Prostate gland (tissue), 2 donors: ENCODE measurements at regions not wholly inside any gene's neighbourhood (a gene's known extent, or its start where the extent isn't known, plus 50 kb on each side); places are given as distances from the start of the nearest gene placed in this dataset.

Source experiments
- POLR2A ChIP-seq: fragments of 450-650 bp; IDR thresholded peaks from one replicate; pipeline ENCODE4 v1.6.1; 2016; ENCODE audit warnings: antibody characterized with exemption, mild to moderate bottlenecking
- POLR2AphosphoS5 ChIP-seq: sonication (generic); formaldehyde crosslinking; IDR thresholded peaks from one replicate; pipeline ENCODE4 v1.6.1; 2017; ENCODE audit warnings: antibody characterized with exemption
- TF ChIP-seq, protein P1 (sequence below), 4 experiments: fragments of 200-600 bp in 2 of 4; fragments of 450-650 bp in 2 of 4; sonication (generic) in 2 of 4; IDR thresholded peaks; 1 replicate in 3 of 4; 2 replicates in 1 of 4; pipeline ENCODE4 v1.5.1; 2016 to 2019; ENCODE audit warnings: antibody characterized with exemption in 4 of 4, mild to moderate bottlenecking in 2 of 4, moderate library complexity in 2 of 4

DNA sequence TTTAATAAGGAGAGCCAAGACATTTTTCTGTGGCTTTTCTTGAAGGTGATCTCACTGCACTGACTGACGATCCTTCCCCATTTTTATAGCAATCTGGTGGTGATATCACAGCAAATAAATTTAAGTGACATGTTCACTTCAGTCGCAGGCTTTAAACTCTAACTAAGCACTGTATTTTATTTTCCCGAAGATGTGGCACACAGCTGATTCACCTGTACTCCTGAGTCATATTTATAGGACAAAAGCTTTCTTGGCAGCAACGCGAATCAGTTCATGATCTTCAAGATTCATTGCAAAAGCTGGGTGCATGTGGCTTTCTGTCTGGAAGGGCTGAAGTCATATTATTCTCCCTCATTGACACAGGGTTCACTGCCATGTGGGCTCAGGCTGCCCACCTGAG is 79.8 kb upstream of the TUNAR start:
- TF ChIP-seq, protein P1, sequence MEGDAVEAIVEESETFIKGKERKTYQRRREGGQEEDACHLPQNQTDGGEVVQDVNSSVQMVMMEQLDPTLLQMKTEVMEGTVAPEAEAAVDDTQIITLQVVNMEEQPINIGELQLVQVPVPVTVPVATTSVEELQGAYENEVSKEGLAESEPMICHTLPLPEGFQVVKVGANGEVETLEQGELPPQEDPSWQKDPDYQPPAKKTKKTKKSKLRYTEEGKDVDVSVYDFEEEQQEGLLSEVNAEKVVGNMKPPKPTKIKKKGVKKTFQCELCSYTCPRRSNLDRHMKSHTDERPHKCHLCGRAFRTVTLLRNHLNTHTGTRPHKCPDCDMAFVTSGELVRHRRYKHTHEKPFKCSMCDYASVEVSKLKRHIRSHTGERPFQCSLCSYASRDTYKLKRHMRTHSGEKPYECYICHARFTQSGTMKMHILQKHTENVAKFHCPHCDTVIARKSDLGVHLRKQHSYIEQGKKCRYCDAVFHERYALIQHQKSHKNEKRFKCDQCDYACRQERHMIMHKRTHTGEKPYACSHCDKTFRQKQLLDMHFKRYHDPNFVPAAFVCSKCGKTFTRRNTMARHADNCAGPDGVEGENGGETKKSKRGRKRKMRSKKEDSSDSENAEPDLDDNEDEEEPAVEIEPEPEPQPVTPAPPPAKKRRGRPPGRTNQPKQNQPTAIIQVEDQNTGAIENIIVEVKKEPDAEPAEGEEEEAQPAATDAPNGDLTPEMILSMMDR (IDR thresholded peaks at IDR 0.05), result no peak
- TF ChIP-seq POLR2A (no peak), POLR2AphosphoS5 (no peak)
